DMS53 treated with DMSO at 0.1 percent for 48 hours (cell line): ENCODE measurements at regions not wholly inside any gene's neighbourhood (a gene's known extent, or its start where the extent isn't known, plus 50 kb on each side); places are given as distances from the start of the nearest gene placed in this dataset.

ENCODE experiments used
- DNase-seq: peaks from one replicate; lab custom pipeline; 2025; ENCODE audit not compliant: unreplicated experiment; lab: John Stamatoyannopoulos, UW

DNA sequence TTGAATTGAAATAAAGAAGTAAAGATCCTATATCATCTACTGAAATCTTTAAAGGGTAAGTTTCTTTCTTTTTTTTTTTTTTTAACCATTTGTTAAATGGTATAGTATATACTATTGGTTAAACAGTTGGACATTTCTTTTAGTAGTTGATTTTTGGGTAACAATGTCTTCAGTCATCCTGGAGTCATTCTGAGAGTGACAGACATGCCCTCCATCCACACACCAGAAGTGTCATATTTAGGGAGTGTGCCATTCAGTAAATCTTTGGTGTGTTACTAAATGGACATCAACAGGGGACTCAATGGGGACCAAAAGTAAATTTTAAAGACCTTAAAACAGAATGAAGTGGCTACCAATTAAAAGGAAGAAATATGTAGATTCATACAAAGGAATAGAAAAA lies 50.8 kb upstream of the SLC39A10 start:
- no peak for DNase-seq

DNA sequence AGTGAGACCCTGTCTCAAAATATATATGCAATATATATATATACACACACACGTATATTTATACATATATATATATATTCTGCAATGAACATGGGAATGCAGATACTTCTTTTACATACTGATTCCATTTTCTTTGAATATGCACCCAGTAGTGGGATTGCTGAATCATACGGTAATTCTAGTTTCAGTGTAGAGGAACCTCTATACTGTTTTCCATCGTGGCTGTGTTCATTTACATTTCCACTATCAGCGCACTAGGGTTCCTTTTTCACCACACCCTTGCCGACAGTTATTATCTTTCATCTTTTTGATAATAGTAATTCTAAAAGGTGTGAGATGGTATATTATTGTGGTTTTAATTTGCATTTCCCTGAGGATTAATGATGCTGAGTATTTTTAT lies 52.3 kb upstream of the SLC39A10 start:
- DNase-seq = no peak

DNA sequence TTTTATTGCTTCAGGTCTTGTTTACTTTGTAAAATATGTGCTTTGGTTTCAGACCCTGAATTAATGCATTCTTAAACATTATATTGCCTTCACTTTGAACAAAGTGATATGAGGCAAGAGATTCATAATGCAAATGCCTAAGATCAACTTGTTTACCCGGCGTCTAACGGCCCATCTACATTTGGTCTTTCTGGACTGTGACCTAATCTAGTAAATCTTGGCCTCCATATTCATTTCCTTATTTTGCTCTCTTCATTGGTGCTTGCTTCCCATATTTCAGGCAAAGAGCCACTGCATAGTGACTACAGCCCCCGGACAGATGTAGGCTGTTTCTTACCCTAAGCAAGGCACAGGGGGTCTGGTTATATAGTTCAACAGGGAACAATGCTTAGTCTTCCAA lies 53.0 kb upstream of the SLC39A10 start:
- DNase-seq = no peak

DNA sequence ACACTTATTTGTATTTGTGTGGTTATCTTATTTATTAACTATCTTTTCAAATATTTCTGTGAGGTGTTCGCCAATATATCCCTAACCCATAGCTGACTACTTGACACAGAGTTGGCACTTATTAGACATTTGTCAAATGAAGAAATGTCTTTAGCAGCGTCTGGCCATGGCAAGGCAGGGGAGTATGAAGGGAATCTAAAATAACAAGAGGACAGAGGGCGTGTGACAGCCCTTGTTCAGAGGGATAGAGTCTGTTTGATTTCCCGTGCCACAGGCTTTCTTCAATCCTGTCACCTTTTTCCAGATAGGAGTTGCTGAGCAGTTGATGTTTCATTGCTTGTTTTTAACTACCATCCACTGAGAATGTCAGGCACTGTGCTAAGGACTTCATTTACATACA lies 53.6 kb upstream of the SLC39A10 start:
- DNase-seq = no peak

DNA sequence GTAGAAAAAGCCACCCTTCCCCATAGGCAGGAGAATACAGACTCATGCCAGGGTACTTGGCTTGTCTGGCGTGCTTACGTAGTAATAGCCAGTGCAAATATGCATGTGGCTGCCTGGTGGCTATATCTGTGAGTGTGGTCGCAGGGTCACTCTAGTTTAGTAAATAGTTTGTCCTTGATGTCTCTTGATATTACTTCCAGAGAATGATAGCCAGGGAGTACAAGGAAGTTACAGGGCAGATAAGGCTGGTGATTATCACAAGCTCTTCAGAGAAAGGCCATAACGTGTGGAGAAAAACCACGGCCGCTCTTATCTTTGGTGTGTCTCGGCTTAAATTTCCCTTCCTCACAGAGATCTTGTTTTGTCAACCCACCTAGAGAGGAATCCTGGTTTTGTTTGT lies 54.3 kb upstream of the SLC39A10 start:
- no peak for DNase-seq

DNA sequence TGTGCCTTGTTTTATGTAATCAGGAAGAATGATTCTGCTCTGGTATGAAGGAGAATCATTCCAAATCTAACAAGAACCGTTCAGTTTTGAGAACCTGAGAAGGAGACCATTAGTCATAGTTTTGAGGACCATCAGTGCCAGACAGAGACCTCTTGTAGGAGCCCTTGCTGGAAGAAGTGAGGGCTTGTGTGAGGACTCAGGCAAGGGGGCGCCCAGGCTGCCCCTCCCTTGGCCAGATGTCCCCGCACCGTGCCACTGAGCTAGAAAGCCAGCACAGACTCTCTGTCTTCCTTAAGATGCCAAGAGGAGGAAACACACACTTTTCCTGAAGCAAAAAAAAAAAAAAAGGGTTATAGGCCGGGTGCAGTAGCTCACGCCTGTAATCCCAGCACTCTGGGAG lies 55.7 kb upstream of the SLC39A10 start:
- no peak for DNase-seq

DNA sequence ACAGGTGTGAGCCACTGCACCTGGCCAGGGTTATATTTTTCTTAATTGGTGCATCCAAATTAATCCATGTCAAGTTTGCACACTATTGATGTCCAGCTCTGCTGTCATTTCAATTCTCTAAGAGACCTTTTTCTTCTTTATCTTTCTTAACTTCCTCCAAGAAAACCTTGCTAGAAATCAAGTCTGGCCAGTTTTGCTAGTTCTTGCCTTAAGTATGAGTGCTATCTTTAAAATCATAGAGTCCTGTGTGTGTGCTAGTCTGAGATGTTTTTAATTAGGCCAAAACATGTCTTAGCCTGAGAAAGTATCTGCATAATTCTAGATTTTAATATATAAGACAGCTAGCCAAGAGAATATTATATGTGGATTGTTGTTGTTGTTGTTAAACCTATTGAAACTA lies 56.2 kb upstream of the SLC39A10 start:
- no peak for DNase-seq

DNA sequence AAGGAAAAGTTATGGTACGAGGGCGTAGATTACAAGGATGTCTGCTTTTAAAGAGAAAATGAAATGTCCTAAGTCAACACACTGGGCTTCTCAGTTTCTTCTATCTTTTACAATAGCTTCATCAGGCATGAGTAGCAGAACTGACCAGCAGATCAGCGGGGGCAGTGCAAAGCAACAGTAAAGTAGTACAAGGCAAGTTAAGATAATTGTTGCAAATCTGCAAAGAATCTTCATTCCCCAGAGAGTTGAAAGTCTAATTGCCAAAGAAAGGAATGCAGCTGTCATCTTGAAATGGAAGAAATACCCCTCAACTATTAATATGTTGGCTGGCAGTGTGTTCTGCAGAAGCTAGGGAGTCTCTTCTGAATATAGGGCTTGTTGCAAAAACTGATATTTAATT lies 60.2 kb upstream of the SLC39A10 start:
- DNase-seq = no peak

DNA sequence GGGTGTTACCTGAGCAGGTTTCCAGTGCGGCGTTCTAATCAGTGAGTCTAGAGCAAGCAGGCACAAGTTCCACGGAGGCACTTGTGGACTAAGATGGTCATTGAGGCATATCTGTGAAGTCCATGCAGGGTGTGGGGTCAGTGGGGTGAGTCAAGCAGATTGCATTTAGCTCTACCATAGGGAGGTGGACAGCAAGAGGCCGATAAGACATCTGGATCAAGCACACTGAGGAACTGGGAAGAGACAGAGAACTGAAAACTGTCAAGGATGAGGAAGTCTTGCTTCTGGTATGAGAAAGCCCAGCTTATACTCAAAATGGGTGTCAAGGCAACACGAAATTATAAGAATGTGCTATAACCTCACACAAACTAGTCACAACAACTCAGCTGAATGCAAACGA lies 61.2 kb upstream of the SLC39A10 start:
- no peak for DNase-seq

DNA sequence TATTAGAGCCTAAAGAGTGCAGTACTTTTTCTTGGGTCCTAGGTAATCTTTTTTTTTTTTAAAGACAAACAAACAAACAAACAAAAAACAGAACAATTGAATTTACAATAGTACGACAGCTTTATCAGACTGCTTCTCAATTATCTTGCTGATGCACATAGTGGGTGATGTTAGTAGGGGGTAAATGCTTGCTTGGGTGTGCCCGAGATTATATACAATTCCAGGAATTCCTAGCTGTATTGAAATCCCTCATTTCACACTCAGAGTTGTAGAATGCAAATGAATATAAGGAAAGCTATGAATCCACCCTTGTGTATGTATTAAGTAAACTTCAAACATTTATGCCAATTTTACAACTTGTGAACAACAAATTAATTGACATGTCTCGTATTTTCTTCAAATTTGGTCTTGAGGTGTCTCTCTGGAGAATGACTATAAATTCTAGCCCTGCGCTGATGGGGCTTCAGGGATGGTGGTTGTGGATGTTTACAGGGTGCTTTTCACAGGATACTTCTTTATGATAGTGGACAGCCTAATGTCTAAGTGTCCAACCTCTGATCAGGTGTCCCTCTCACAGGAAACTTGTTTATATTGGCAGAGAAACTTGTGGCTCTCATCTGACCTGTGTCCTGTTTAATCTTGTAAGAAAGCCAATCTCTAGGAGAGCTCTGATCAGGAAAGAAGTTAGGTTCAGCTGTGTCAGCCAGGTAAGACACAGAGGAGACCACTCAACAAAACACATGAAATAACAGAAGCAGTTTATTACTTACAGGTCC lies 61.9 kb upstream of the SLC39A10 start:
- DNase-seq = no peak

DNA sequence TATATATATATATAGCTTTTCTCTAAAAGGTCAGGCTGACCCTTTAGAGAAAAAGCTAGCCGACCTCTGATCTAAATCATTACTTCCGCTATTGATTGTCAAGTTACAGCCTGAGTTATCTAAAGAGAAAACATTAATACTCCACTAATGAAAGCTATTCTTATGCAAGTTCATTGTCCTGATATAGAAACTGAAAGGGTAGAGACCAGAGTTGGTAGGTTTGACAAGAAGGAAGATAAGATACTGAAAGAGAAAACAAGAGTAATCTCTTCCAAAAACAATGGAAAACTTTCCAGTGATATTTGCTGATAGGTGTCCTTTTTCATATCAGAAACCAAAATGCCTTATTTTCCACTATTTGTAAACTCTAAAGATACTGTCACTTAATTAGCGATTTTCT lies 62.8 kb upstream of the SLC39A10 start:
- no peak for DNase-seq

DNA sequence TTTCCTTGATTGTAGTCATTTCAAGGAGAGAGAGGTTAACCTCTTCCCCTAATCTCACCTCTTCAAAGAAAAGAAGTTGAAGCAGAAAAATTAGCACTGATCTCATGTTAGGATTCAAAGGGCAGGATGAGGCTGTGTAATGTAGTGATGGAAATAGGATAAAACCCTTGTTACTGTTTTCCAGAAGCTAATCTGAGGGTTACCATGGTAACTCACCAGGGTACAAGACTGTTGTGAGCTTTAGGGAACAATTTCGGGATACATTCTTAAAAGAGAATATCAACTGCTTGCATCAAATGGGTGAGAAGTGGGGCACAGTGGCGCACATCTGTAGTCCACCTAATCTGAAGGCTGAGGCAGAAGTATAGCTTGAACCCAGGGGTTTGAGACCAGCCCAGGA lies 64.9 kb upstream of the SLC39A10 start:
- no peak for DNase-seq

DNA sequence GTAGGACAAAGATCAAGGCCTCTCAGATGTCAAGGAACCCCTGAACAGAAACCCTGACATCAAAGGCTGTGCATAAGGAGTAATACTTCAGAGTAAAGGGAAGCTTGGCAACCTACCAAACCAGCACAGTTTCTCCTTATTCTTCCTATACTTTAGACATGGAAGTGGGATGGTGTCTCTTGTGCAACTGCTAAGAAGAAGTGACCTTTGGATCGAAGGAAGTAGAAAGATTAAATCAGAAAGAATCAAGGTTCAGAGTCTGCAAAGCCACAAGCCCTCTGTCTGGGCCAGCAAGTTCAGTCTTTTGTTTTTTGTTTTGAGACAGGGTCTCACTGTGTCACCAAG lies 66.2 kb upstream of the SLC39A10 start:
- DNase-seq = no peak

DNA sequence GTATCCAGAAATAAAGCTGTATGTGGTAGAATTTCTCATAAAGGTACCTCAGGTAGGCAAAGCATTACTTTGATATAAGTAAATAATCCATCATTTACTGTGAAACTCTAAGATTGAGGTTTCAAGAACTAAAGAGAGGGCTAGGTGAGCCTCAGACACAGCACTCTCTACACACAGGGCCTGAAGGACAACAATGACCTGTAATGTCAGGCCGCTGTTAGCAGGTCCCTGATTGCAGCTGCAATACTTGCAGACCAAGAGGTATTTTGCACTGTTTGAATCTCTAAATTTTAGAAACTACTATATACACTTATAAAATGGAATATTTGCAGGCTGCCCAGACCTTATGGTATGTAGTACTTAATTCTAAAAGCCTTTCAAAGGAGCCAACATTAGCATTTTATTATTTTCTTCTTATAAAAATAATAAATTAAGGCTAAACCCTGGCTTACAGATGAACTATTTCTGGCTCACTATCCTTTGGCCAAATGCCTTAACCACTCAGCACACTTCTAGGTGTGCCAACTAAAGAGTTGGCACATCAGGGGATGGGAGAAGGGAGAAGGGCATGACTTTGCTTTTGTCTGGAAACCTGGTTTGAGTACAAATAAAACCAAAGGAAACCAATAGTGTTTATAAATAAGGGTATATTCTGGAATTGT lies 66.7 kb upstream of the SLC39A10 start:
- DNase-seq = no peak

DNA sequence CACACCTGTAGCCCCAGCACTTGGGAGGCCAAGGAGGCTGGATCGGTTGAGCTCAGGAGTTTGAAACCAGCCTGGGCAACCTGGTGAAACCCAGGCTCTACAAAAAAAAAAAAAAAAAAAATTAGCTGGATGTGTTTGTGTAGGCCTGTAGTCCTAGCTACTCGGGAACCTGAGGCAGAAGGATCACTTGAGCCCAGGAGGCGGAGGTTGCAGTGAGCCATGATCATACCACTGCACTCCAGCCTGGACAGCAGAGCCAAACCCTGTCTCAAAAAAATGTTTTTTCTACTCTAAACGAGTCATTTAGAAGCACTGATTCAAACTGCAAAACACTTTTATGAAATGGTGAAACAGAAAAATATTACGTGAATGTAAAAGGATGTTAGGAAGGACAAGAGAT lies 69.1 kb upstream of the SLC39A10 start:
- no peak for DNase-seq

DNA sequence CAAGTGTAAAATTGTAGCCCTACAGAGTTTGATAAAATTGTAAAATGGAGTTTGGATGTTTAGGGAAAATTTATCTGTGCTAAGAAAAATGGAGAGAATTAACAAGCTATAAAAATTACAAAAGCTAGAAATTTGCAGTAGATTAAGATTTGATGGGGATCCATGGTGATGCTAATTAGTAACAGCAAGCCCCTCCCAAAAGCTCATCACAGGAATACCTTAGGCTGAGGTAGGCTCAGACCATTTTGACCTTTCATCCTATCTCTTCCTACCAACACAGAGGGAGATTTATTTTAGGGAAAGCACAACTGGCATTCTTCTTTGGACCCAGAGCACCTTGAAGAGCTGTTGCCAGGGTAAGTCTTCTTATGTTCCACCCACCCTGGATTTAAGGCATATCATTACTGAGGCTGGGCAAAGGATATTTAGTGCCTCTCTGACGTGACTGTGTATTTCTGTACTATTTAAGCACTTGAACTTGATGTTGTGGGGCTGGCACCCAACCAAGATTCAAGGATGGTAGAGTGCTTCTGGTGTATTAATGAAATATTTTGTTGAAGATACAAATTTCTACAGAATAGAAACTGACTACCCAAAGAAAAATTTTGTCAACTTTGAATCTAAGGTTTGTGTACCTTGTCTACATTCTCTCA lies 70.8 kb upstream of the SLC39A10 start:
- no peak for DNase-seq

DNA sequence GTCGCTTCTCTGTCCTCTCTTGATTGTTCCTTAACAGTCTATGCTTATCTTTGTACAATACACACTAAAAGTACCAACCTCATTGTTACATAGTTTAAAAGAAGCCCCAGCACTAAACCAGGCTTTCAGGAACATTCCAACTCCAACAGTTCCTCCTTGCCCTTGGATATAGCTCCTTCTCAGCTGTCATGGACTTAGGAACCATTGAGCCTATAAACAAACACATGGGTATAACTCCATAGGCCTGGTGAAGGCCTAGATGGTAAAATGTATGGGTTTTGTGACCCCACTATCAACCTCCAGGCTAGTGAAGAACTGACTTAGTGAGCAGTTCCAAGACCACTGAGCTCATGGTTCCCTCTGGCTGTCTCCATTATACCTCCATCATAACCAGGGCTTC lies 74.8 kb upstream of the SLC39A10 start:
- DNase-seq = no peak

DNA sequence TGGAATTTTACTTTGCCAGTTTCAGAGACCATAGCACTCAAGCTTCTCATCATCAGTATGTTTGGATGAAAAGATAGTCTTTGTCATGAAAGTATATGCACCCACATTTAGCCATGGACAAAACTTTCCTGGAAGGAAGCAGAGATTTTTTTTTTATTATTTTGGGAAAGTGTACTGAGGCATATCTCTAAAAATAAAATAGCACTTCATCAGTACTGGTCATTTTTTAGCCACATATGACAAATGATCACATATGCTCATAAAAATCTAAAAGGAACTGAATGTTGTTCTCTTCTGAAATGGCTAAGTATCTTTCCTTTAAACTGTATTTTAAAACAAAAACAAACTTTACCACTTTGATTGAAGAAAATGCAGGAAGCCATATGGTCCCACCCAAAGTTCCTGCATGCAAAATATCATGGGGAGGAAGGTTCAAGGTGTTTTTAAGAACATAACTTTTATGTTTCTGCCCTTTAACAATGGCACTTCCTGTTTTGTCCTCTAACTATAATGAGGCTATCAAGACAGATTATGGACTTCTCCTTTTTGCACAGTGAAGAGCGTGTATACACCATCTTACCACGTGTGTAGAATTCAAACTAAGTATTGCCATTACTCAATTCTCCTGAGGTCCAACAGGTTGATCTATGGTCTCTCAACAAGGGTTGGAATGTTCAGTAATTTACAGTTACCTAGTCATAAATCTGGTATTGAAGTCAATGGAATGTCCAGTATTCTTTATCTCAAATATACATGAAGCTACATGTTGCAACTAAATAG lies 77.1 kb upstream of the SLC39A10 start:
- no peak for DNase-seq

DNA sequence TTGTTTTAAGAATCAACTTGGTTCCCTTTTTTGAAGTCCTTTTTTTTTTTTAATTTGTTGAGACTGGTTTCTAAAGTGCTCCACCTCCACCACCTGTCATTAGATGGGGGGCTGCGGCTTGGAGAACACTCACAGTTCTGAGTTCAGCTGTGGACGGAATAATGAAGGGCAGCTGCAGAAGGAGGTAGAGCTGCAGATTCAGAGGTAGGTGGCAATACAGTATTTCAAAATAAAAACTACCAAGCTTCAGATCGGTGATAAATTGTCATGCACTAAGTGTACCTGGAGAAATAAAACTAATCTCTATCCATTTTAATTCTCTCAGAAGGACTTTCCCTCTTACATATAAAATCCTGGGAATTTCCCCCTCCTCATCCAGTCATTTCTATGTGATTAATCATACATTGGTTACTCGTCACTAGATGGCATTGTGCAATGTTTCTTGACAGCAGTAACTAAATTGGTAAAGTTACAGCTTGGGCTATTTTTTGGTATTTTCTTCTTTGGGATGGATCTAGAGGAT lies 81.1 kb upstream of the SLC39A10 start:
- DNase-seq = peak; percentile 7

DNA sequence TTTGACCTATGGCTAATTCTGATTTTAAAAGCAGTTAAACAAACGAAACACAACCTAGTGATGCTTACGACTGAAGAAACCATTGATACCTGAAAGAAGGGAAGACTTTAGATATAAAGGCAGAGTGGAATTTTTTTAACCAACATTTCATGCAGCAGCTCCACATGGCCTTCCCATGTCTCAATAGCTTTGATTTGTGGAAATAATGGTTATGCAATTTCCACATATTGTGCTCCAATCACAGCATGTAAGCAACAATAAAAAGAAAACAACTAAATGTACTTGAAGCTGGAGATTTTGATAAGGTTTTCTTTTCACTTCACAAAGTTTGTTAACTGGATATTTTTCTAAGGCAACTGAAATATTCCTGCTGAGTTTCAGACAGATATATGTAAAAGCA lies 82.0 kb upstream of the SLC39A10 start:
- DNase-seq = no peak

DNA sequence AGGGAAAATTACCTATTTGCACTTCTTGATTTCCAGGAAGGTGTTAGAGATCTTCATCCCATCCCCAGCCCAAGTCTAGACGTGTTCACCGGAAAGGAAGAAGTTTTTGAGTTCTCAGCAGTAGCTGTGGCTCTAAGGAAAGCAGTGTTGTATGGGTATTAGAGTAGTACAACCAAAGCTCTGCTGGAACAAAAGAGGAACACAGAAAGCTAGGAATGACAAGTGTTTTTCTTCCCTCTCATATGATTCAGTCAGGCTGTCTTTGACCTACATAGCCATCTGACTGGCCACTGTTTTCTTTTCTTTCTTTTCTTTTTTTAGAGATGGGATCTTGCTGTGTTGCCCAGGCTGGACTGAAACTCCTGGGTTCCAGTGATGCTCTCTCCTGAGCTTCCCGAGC lies 82.7 kb upstream of the SLC39A10 start:
- DNase-seq = no peak
